Amygdala (tissue), 56 donors: ENCODE measurements at regions not wholly inside any gene's neighbourhood (a gene's known extent, or its start where the extent isn't known, plus 50 kb on each side); places are given as distances from the start of the nearest gene placed in this dataset.
"Not testable (repeated sequence)": the region's sequence is repeated elsewhere in the genome, so short reads cannot be mapped to it uniquely, and the experiment has no call there.

ENCODE experiments used
- DNase-seq, 56 donors: peaks; one replicate each; lab custom pipeline; 2025; lab: John Stamatoyannopoulos, UW

- no peak for DNase-seq
Observed at GRCh38 chr2:194739217-194739616, 917.8 kb upstream of the SLC39A10 start.

GRCh38 chr2:194735837-194736542 lies 921.0 kb upstream of the SLC39A10 start:
- DNase-seq, result no peak

- no peak for DNase-seq
Observed at GRCh38 chr2:194730266-194730665, 926.8 kb upstream of the SLC39A10 start.

GRCh38 chr2:194725169-194725568 lies 931.9 kb upstream of the SLC39A10 start:
- no peak for DNase-seq

GRCh38 chr2:194723446-194723845 lies 933.6 kb upstream of the SLC39A10 start:
- DNase-seq, result peak in 2 of 56 donors; percentile 8 to 39

- no peak for DNase-seq
Observed at GRCh38 chr2:194721227-194721626, 935.8 kb upstream of the SLC39A10 start.

- no peak for DNase-seq
Observed at GRCh38 chr2:194720462-194720861, 936.6 kb upstream of the SLC39A10 start.

GRCh38 chr2:194718881-194719280 lies 938.1 kb upstream of the SLC39A10 start:
- DNase-seq, result no peak

GRCh38 chr2:194714541-194714940 lies 942.5 kb upstream of the SLC39A10 start:
- DNase-seq, result no peak

- DNase-seq, result no peak
Observed at GRCh38 chr2:194709840-194710239, 947.2 kb upstream of the SLC39A10 start.

- no peak for DNase-seq
Observed at GRCh38 chr2:194706179-194706578, 950.8 kb upstream of the SLC39A10 start.

- DNase-seq, result no peak
Observed at GRCh38 chr2:194705398-194705797, 951.6 kb upstream of the SLC39A10 start.

GRCh38 chr2:194700726-194701125 lies 956.3 kb upstream of the SLC39A10 start:
- no peak for DNase-seq

- no peak for DNase-seq
Observed at GRCh38 chr2:194700116-194700515, 956.9 kb upstream of the SLC39A10 start.

GRCh38 chr2:194698012-194698411 lies 959.0 kb upstream of the SLC39A10 start:
- no peak for DNase-seq

- no peak for DNase-seq
Observed at GRCh38 chr2:194697439-194697838, 959.6 kb upstream of the SLC39A10 start.

- no peak for DNase-seq
Observed at GRCh38 chr2:194696690-194697089, 960.3 kb upstream of the SLC39A10 start.

- no peak for DNase-seq
Observed at GRCh38 chr2:194686569-194686968, 970.5 kb upstream of the SLC39A10 start.

GRCh38 chr2:194674043-194674442 lies 983.0 kb upstream of the SLC39A10 start:
- DNase-seq, result no peak

- DNase-seq, result no peak
Observed at GRCh38 chr2:194672994-194673393, 984.0 kb upstream of the SLC39A10 start.

- DNase-seq, result no peak
Observed at GRCh38 chr2:194661431-194661830, 995.6 kb upstream of the SLC39A10 start.

- not testable (repeated sequence) for DNase-seq
Observed at GRCh38 chr2:194639057-194639456, 1018.0 kb upstream of the SLC39A10 start.

- DNase-seq, result no peak
Observed at GRCh38 chr2:194621945-194622344, 1035.1 kb upstream of the SLC39A10 start.
